ENCODE measurements at regions not wholly inside any gene's neighbourhood (a gene's known extent, or its start where the extent isn't known, plus 50 kb on each side); places are given as distances from the start of the nearest gene placed in this dataset.

GRCh38 chr3:81947359-81947758, 185.9 kb upstream of the GBE1 start:
- TF ChIP-seq CTCF (IDR thresholded peaks at IDR 0.05) = no peak
- no peak overlapping the region for H3K27ac ChIP-seq
- intact Hi-C loops (cut with DNase I) = no loop called here
- H3K9me3 ChIP-seq = no peaks in the 10 kb centered on the region
- no peaks in the 10 kb centered on the region for H3K27me3 ChIP-seq
- H3K4me1 ChIP-seq = no peaks in the 10 kb centered on the region
- DNase-seq (no peak), FAIRE-seq (no peak), ATAC-seq (no peak)
- 95 to 97% methylated on average over 1 of the region's 1 CpG for WGBS, 2 donors
- no peaks in the 10 kb centered on the region for H3K36me3 ChIP-seq
- H3K4me3 ChIP-seq = no peak overlapping the region

GRCh38 chr3:81938681-81939080, 177.2 kb upstream of the GBE1 start:
- FAIRE-seq = no peak

GRCh38 chr3:81936817-81937216, 175.4 kb upstream of the GBE1 start:
- Histone ChIP-seq H3K4me3 (no peak overlapping the region), H3K4me1 (no peaks in the 10 kb centered on the region), H3K27ac (no peak overlapping the region), H3K9me3 (peaks cover 0 to under 1% (median 0%) of the 10 kb centered on the region in 4 donors), H3K36me3 (no peaks in the 10 kb centered on the region), H3K27me3 (no peaks in the 10 kb centered on the region)
- WGBS, 2 donors = 36 to 50% methylated on average over 1 of the region's 1 CpG
- FAIRE-seq (no peak), ATAC-seq (peak in 2 of 4 donors; percentile 51 to 57), DNase-seq (no peak)
- intact Hi-C loops (cut with DNase I) = no loop called here
- TF ChIP-seq CTCF (IDR thresholded peaks at IDR 0.05) = no peak

More at GRCh38 chr3:81938681-81939080, 177.2 kb upstream of the GBE1 start:
- Histone ChIP-seq H3K4me1 (no peaks in the 10 kb centered on the region), H3K4me3 (no peak overlapping the region), H3K27me3 (no peaks in the 10 kb centered on the region), H3K36me3 (no peaks in the 10 kb centered on the region), H3K9me3 (peaks cover 0 to 3% (median 0%) of the 10 kb centered on the region in 4 donors), H3K27ac (no peak overlapping the region)
- ATAC-seq (no peak), DNase-seq (no peak)
- no peak for TF ChIP-seq CTCF (IDR thresholded peaks at IDR 0.05)
- intact Hi-C loops (cut with DNase I) = no loop called here

GRCh38 chr3:81932681-81933080, 171.2 kb upstream of the GBE1 start:
- H3K9me3 ChIP-seq = no peaks in the 10 kb centered on the region
- no peak overlapping the region for H3K4me3 ChIP-seq
- ATAC-seq = no peak
- intact Hi-C loops (cut with DNase I) = no loop called here
- no peaks in the 10 kb centered on the region for H3K4me1 ChIP-seq
- no peaks in the 10 kb centered on the region for H3K27me3 ChIP-seq
- FAIRE-seq = no peak
- DNase-seq = no peak
- TF ChIP-seq CTCF (IDR thresholded peaks at IDR 0.05) = no peak
- no peak overlapping the region for H3K27ac ChIP-seq
- no peaks in the 10 kb centered on the region for H3K36me3 ChIP-seq
- WGBS, 2 donors = 79 to 80% methylated on average over 4 of the region's 4 CpGs

GRCh38 chr3:81931265-81932251, 170.1 kb upstream of the GBE1 start:
- intact Hi-C loops (cut with DNase I) = no loop called here
- no peak for FAIRE-seq
- 83 to 89% methylated on average over 12 of the region's 12 CpGs for WGBS, 2 donors
- ATAC-seq = no peak
- Histone ChIP-seq H3K4me1 (no peaks in the 10 kb centered on the region), H3K27me3 (no peaks in the 10 kb centered on the region), H3K4me3 (no peak overlapping the region), H3K36me3 (no peaks in the 10 kb centered on the region), H3K27ac (no peak overlapping the region), H3K9me3 (no peaks in the 10 kb centered on the region)
- no peak for TF ChIP-seq CTCF (IDR thresholded peaks at IDR 0.05)
- no peak for DNase-seq

Measured in pancreas (tissue), 10 donors.